Effector CD4-positive, alpha-beta T cell (primary cell): ENCODE measurements at regions not wholly inside any gene's neighbourhood (a gene's known extent, or its start where the extent isn't known, plus 50 kb on each side); places are given as distances from the start of the nearest gene placed in this dataset.
"Not testable (repeated sequence)": the region's sequence is repeated elsewhere in the genome, so short reads cannot be mapped to it uniquely, and the experiment has no call there.

Experiments
- DNase-seq: peaks from one replicate; pipeline ENCODE4 v3.0.0-alpha.2; 2020

GRCh38 chr3:80709597-80710322 is 942.0 kb upstream of the ROBO1 start:
- not testable (repeated sequence) for DNase-seq

GRCh38 chr3:80705290-80705689 is 937.5 kb upstream of the ROBO1 start:
- DNase-seq: no peak

GRCh38 chr3:80701349-80701748 is 933.6 kb upstream of the ROBO1 start:
- no peak for DNase-seq

GRCh38 chr3:80697291-80697690 is 929.5 kb upstream of the ROBO1 start:
- DNase-seq: no peak

- DNase-seq: no peak
Measured at GRCh38 chr3:80696280-80696679, 928.5 kb upstream of the ROBO1 start.

- DNase-seq: no peak
Measured at GRCh38 chr3:80688814-80689213, 921.0 kb upstream of the ROBO1 start.

- no peak for DNase-seq
Measured at GRCh38 chr3:80682951-80683350, 915.2 kb upstream of the ROBO1 start.

GRCh38 chr3:80682235-80682634 is 914.4 kb upstream of the ROBO1 start:
- no peak for DNase-seq

GRCh38 chr3:80677796-80678195 is 910.0 kb upstream of the ROBO1 start:
- DNase-seq: no peak

GRCh38 chr3:80676866-80677265 is 909.1 kb upstream of the ROBO1 start:
- DNase-seq: no peak

- no peak for DNase-seq
Measured at GRCh38 chr3:80676261-80676660, 908.5 kb upstream of the ROBO1 start.

GRCh38 chr3:80675790-80676189 is 908.0 kb upstream of the ROBO1 start:
- no peak for DNase-seq

GRCh38 chr3:80668600-80669294 is 900.9 kb upstream of the ROBO1 start:
- DNase-seq: no peak

- DNase-seq: no peak
Measured at GRCh38 chr3:80668100-80668499, 900.3 kb upstream of the ROBO1 start.

- no peak for DNase-seq
Measured at GRCh38 chr3:80663426-80663825, 895.6 kb upstream of the ROBO1 start.

GRCh38 chr3:80655216-80655615 is 887.4 kb upstream of the ROBO1 start:
- no peak for DNase-seq

GRCh38 chr3:80649170-80649569 is 881.4 kb upstream of the ROBO1 start:
- no peak for DNase-seq

GRCh38 chr3:80643421-80643820 is 875.6 kb upstream of the ROBO1 start:
- no peak for DNase-seq

GRCh38 chr3:80618295-80619256 is 850.8 kb upstream of the ROBO1 start:
- DNase-seq: no peak

GRCh38 chr3:80612366-80612765 is 844.6 kb upstream of the ROBO1 start:
- no peak for DNase-seq

- not testable (repeated sequence) for DNase-seq
Measured at GRCh38 chr3:80608072-80608471, 840.3 kb upstream of the ROBO1 start.

- no peak for DNase-seq
Measured at GRCh38 chr3:80606073-80606472, 838.3 kb upstream of the ROBO1 start.

- DNase-seq: no peak
Measured at GRCh38 chr3:80601479-80601878, 833.7 kb upstream of the ROBO1 start.
